Esophagus muscularis mucosa (tissue), 4 donors: ENCODE measurements at regions not wholly inside any gene's neighbourhood (a gene's known extent, or its start where the extent isn't known, plus 50 kb on each side); places are given as distances from the start of the nearest gene placed in this dataset.

Source experiments
- DNase-seq: peaks from one replicate; pipeline ENCODE4 v3.0.0-alpha.2; 2017; ENCODE audit errors: extremely low spot score
- H3K27ac ChIP-seq, 4 donors: fragments of 200-600 bp; sonication (generic); replicated peaks in 1 of 4; 1 replicate in 3 of 4; 2 replicates in 1 of 4; pipeline ENCODE4 v1.5.1; 2016 to 2019; ENCODE audit warnings: mild to moderate bottlenecking in 1 of 4
- H3K27me3 ChIP-seq, 4 donors: fragments of 200-600 bp; sonication (generic); one replicate each; pipeline versions ENCODE4 v1.5.1 to v1.6.0; 2016 to 2019
- H3K36me3 ChIP-seq, 4 donors: fragments of 200-600 bp; sonication (generic); one replicate each; pipeline ENCODE4 v1.5.1; 2016 to 2019
- H3K4me1 ChIP-seq, 4 donors: fragments of 200-600 bp; sonication (generic); one replicate each; pipeline ENCODE4 v1.5.1; 2016 to 2019
- H3K4me3 ChIP-seq, 4 donors: fragments of 200-600 bp; sonication (generic); 1 replicate in 2 of 4; 2 replicates in 2 of 4; pipeline ENCODE4 v1.5.1; 2016 to 2019; ENCODE audit warnings: mild to moderate bottlenecking in 4 of 4, moderate library complexity in 1 of 4
- H3K9me3 ChIP-seq, 4 donors: fragments of 200-600 bp; sonication (generic); 1 replicate in 3 of 4; 2 replicates in 1 of 4; pipeline ENCODE4 v1.5.1; 2016 to 2019
- CTCF ChIP-seq, 3 experiments: fragments of 200-600 bp in 2 of 3; fragments of 450-650 bp in 1 of 3; sonication (generic) in 2 of 3; IDR thresholded peaks; one replicate each; pipeline ENCODE4 v1.5.1; 2017 to 2019; ENCODE audit warnings: antibody characterized with exemption in 3 of 3, mild to moderate bottlenecking in 2 of 3, moderate library complexity in 1 of 3
- EP300 ChIP-seq: sonication (generic); formaldehyde crosslinking; IDR thresholded peaks from one replicate; pipeline ENCODE4 v1.6.1; 2017; ENCODE audit warnings: antibody characterized with exemption
- POLR2A ChIP-seq: fragments of 450-650 bp; IDR thresholded peaks from one replicate; pipeline ENCODE4 v1.6.1; 2017; ENCODE audit warnings: antibody characterized with exemption, moderate library complexity, mild to moderate bottlenecking, low read depth
- POLR2AphosphoS5 ChIP-seq, 2 donors: sonication (generic); formaldehyde crosslinking; IDR thresholded peaks; one replicate each; pipeline ENCODE4 v1.6.1; 2017; ENCODE audit warnings: antibody characterized with exemption in 2 of 2
- WGBS: methylation state at CpG from one replicate; pipeline ENCODE4 v1.1.5; 2018; 5-methylcytosine and 5-hydroxymethylcytosine counted together
- intact Hi-C: fragments of 100-400 bp; cut with DNase I; formaldehyde crosslinking; loops from one replicate; pipeline ENCODE4 v1.15.1; 2023

GRCh38 chr13:42405665-42406390, 133.9 kb downstream of the AKAP11 start:
- intact Hi-C loops, result no loop called here
- H3K27ac ChIP-seq, result no peak overlapping the region
- DNase-seq, result no peak
- no peaks in the 10 kb centered on the region for H3K27me3 ChIP-seq
- H3K4me3 ChIP-seq, result no peak overlapping the region
- WGBS, result 51% methylated on average over 9 of the region's 9 CpGs
- H3K4me1 ChIP-seq, result no peaks in the 10 kb centered on the region
- TF ChIP-seq CTCF (IDR thresholded peaks at IDR 0.05) (no peak), EP300 (no peak), POLR2A (no peak), POLR2AphosphoS5 (IDR thresholded peaks at IDR 0.05) (no peak)
- no peaks in the 10 kb centered on the region for H3K9me3 ChIP-seq
- H3K36me3 ChIP-seq, result no peaks in the 10 kb centered on the region

GRCh38 chr13:42409075-42409474, 137.1 kb downstream of the AKAP11 start:
- no peak overlapping the region for H3K4me3 ChIP-seq
- WGBS, result 80% methylated on average over 3 of the region's 3 CpGs

GRCh38 chr13:42409551-42409950, 137.6 kb downstream of the AKAP11 start:
- no peaks in the 10 kb centered on the region for H3K4me1 ChIP-seq
- intact Hi-C loops, result no loop called here
- TF ChIP-seq POLR2A, result no peak
- TF ChIP-seq POLR2AphosphoS5 (IDR thresholded peaks at IDR 0.05), result no peak
- TF ChIP-seq EP300, result no peak
- no peak for TF ChIP-seq CTCF (IDR thresholded peaks at IDR 0.05)

More at GRCh38 chr13:42409075-42409474, 137.1 kb downstream of the AKAP11 start:
- no peaks in the 10 kb centered on the region for H3K27me3 ChIP-seq
- no peak for DNase-seq
- TF ChIP-seq CTCF (IDR thresholded peaks at IDR 0.05), result no peak
- TF ChIP-seq POLR2A, result no peak
- no peak for TF ChIP-seq EP300
- TF ChIP-seq POLR2AphosphoS5 (IDR thresholded peaks at IDR 0.05), result no peak
- no peaks in the 10 kb centered on the region for H3K9me3 ChIP-seq
- no peaks in the 10 kb centered on the region for H3K4me1 ChIP-seq
- intact Hi-C loops, result no loop called here
- H3K27ac ChIP-seq, result no peak overlapping the region
- no peaks in the 10 kb centered on the region for H3K36me3 ChIP-seq

GRCh38 chr13:42412812-42413483, 141.0 kb downstream of the AKAP11 start:
- TF ChIP-seq EP300 (no peak), CTCF (IDR thresholded peaks at IDR 0.05) (no peak), POLR2A (no peak), POLR2AphosphoS5 (IDR thresholded peaks at IDR 0.05) (no peak)
- H3K4me1 ChIP-seq, result no peaks in the 10 kb centered on the region
- H3K9me3 ChIP-seq, result no peaks in the 10 kb centered on the region
- no peak for DNase-seq
- 93% methylated on average over 5 of the region's 5 CpGs for WGBS
- intact Hi-C loops, result no loop called here
- no peak overlapping the region for H3K4me3 ChIP-seq
- H3K36me3 ChIP-seq, result no peaks in the 10 kb centered on the region
- no peak overlapping the region for H3K27ac ChIP-seq
- no peaks in the 10 kb centered on the region for H3K27me3 ChIP-seq

More at GRCh38 chr13:42409551-42409950, 137.6 kb downstream of the AKAP11 start:
- Histone ChIP-seq H3K9me3 (no peaks in the 10 kb centered on the region), H3K36me3 (no peaks in the 10 kb centered on the region), H3K4me3 (no peak overlapping the region), H3K27me3 (no peaks in the 10 kb centered on the region), H3K27ac (no peak overlapping the region)
- DNase-seq, result no peak
